ENCODE measurements at regions not wholly inside any gene's neighbourhood (a gene's known extent, or its start where the extent isn't known, plus 50 kb on each side); places are given as distances from the start of the nearest gene placed in this dataset.

GRCh38 chr3:5651351-5651750 is 463.8 kb downstream of the EDEM1 start (continued):
- TF ChIP-seq CTCF (CRISPR knock-in tag; IDR thresholded peaks at IDR 0.05) (no peak), TP53 (CRISPR knock-in tag; conservative IDR thresholded peaks at IDR 0.05) (no peak)

GRCh38 chr3:5653426-5654143 is 466.1 kb downstream of the EDEM1 start:
- DNase-seq (ENCODE audit: low spot score) (no peak), ATAC-seq (no peak), FAIRE-seq (no peak)
- no peaks in the 10 kb centered on the region for H3K79me2 ChIP-seq (ENCODE audit: insufficient read depth, low read length)
- H3K36me3 ChIP-seq (replicated peaks in 1 of 2; ENCODE audit: control insufficient read depth in 1 of 2, insufficient read depth in 2 of 2, low read length in 2 of 2), result no peaks in the 10 kb centered on the region
- CTCF ChIA-PET (ENCODE audit: low intra/inter-chr PET ratio, low total read pairs), result no interaction called here
- no peak overlapping the region for H3K4me3 ChIP-seq (replicated peaks in 1 of 3; ENCODE audit: insufficient read depth in 1 of 3, low read depth in 2 of 3, low read length in 3 of 3)
- peaks cover 21% of the 10 kb centered on the region for H3K9me3 ChIP-seq (ENCODE audit: low read length)
- H3K4me2 ChIP-seq (ENCODE audit: low read depth, low read length), result no peak overlapping the region
- no peak overlapping the region for H3K9ac ChIP-seq (ENCODE audit: insufficient read depth, low read depth, low read length)
- POLR2A ChIA-PET, result no interaction called here
- H2AFZ ChIP-seq (ENCODE audit: low read length), result no peak overlapping the region
- H3K27me3 ChIP-seq (ENCODE audit: control insufficient read depth in 1 of 2, insufficient read depth in 2 of 2, low read length in 2 of 2), result no peaks in the 10 kb centered on the region
- H4K20me1 ChIP-seq (ENCODE audit: insufficient read depth, low read length), result no peaks in the 10 kb centered on the region
- 35% methylated on average over 2 of the region's 2 CpGs for WGBS (ENCODE audit: low lambda C conversion rate)
- intact Hi-C loops (cut with micrococcal nuclease; ENCODE audit: unreplicated experiment), result no loop called here
- H3K27ac ChIP-seq (ENCODE audit: extremely low read length, insufficient read depth, low read length), result no peak overlapping the region
- H3K4me1 ChIP-seq (ENCODE audit: insufficient read depth, low read length), result no peaks in the 10 kb centered on the region
- in situ Hi-C loops (cut with HindIII; ENCODE audit: extremely low pct_ligation_motif_present, low pct_unique_long_range_greater_than_20kb), result no loop called here
- TF ChIP-seq MXD1 (CRISPR knock-in tag; IDR thresholded peaks at IDR 0.05), result no peak
- TF ChIP-seq NR2F2 (IDR thresholded peaks at IDR 0.05; ENCODE audit: borderline replicate concordance, low read depth), result no peak
- no peak for TF ChIP-seq NFATC3 (CRISPR knock-in tag; IDR thresholded peaks at IDR 0.05)
- no peak for TF ChIP-seq ZNF589 (CRISPR knock-in tag; conservative IDR thresholded peaks at IDR 0.05)
- TF ChIP-seq KDM3A (CRISPR knock-in tag; IDR thresholded peaks at IDR 0.05; ENCODE audit: low read depth), result no peak
- TF ChIP-seq NFKB2 (CRISPR knock-in tag; IDR thresholded peaks at IDR 0.05; ENCODE audit: borderline replicate concordance), result no peak
- no peak for TF ChIP-seq AGO2 (optimal IDR thresholded peaks at IDR 0.05; ENCODE audit: low read depth, low read length)
- TF ChIP-seq, protein P1, sequence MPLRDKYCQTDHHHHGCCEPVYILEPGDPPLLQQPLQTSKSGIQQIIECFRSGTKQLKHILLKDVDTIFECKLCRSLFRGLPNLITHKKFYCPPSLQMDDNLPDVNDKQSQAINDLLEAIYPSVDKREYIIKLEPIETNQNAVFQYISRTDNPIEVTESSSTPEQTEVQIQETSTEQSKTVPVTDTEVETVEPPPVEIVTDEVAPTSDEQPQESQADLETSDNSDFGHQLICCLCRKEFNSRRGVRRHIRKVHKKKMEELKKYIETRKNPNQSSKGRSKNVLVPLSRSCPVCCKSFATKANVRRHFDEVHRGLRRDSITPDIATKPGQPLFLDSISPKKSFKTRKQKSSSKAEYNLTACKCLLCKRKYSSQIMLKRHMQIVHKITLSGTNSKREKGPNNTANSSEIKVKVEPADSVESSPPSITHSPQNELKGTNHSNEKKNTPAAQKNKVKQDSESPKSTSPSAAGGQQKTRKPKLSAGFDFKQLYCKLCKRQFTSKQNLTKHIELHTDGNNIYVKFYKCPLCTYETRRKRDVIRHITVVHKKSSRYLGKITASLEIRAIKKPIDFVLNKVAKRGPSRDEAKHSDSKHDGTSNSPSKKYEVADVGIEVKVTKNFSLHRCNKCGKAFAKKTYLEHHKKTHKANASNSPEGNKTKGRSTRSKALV (CRISPR knock-in tag; IDR thresholded peaks at IDR 0.05), result no peak
- TF ChIP-seq ZNF878 (CRISPR knock-in tag; IDR thresholded peaks at IDR 0.05), result no peak
- TF ChIP-seq, protein P2, sequence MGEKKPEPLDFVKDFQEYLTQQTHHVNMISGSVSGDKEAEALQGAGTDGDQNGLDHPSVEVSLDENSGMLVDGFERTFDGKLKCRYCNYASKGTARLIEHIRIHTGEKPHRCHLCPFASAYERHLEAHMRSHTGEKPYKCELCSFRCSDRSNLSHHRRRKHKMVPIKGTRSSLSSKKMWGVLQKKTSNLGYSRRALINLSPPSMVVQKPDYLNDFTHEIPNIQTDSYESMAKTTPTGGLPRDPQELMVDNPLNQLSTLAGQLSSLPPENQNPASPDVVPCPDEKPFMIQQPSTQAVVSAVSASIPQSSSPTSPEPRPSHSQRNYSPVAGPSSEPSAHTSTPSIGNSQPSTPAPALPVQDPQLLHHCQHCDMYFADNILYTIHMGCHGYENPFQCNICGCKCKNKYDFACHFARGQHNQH (CRISPR knock-in tag; IDR thresholded peaks at IDR 0.05), result no peak
- TF ChIP-seq PAX8 (CRISPR knock-in tag; IDR thresholded peaks at IDR 0.05; ENCODE audit: borderline replicate concordance), result no peak
- no peak for TF ChIP-seq ZNF841 (CRISPR knock-in tag; IDR thresholded peaks at IDR 0.05; ENCODE audit: borderline replicate concordance)
- TF ChIP-seq FOXM1 (CRISPR knock-in tag; IDR thresholded peaks at IDR 0.05), result no peak
- TF ChIP-seq, protein P3, sequence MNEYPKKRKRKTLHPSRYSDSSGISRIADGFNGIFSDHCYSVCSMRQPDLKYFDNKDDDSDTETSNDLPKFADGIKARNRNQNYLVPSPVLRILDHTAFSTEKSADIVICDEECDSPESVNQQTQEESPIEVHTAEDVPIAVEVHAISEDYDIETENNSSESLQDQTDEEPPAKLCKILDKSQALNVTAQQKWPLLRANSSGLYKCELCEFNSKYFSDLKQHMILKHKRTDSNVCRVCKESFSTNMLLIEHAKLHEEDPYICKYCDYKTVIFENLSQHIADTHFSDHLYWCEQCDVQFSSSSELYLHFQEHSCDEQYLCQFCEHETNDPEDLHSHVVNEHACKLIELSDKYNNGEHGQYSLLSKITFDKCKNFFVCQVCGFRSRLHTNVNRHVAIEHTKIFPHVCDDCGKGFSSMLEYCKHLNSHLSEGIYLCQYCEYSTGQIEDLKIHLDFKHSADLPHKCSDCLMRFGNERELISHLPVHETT (CRISPR knock-in tag; conservative IDR thresholded peaks at IDR 0.05), result no peak
- no TSS peak for BruUV-seq (replicated peaks)
